ENCODE measurements at regions not wholly inside any gene's neighbourhood (a gene's known extent, or its start where the extent isn't known, plus 50 kb on each side); places are given as distances from the start of the nearest gene placed in this dataset.

- H3K27me3 ChIP-seq, result no peaks in the 10 kb centered on the region
- DNase-seq, result no peak
- no peaks in the 10 kb centered on the region for H3K36me3 ChIP-seq
- intact Hi-C loops (cut with DNase I; ENCODE audit: low total_unique reads), result no loop called here
- no peak overlapping the region for H3K4me3 ChIP-seq
- no peaks in the 10 kb centered on the region for H3K4me1 ChIP-seq
- H3K9me3 ChIP-seq, result no peaks in the 10 kb centered on the region
- no peak overlapping the region for H3K27ac ChIP-seq
- TF ChIP-seq CTCF (IDR thresholded peaks at IDR 0.05), result no peak
These were observed 120.6 kb upstream of the MID1 start for GRCh38 chrX:10741003-10741402.

- TF ChIP-seq CTCF (IDR thresholded peaks at IDR 0.05), result no peak
- Histone ChIP-seq H3K36me3 (no peaks in the 10 kb centered on the region), H3K9me3 (no peaks in the 10 kb centered on the region), H3K27me3 (no peaks in the 10 kb centered on the region), H3K4me3 (no peak overlapping the region), H3K4me1 (no peaks in the 10 kb centered on the region), H3K27ac (no peak overlapping the region)
- no peak for DNase-seq
- intact Hi-C loops (cut with DNase I; ENCODE audit: low total_unique reads), result no loop called here
These were observed 121.2 kb upstream of the MID1 start for GRCh38 chrX:10741550-10741949.

GRCh38 chrX:10743476-10743875, 123.1 kb upstream of the MID1 start:
- H3K4me1 ChIP-seq, result no peaks in the 10 kb centered on the region
- intact Hi-C loops (cut with DNase I; ENCODE audit: low total_unique reads), result no loop called here
- no peaks in the 10 kb centered on the region for H3K36me3 ChIP-seq
- H3K27ac ChIP-seq, result no peak overlapping the region
- no peak overlapping the region for H3K4me3 ChIP-seq
- no peaks in the 10 kb centered on the region for H3K27me3 ChIP-seq
- DNase-seq, result no peak
- no peaks in the 10 kb centered on the region for H3K9me3 ChIP-seq
- TF ChIP-seq CTCF (IDR thresholded peaks at IDR 0.05), result no peak

- no peaks in the 10 kb centered on the region for H3K4me1 ChIP-seq
- no peaks in the 10 kb centered on the region for H3K27me3 ChIP-seq
- no peak overlapping the region for H3K4me3 ChIP-seq
- intact Hi-C loops (cut with DNase I; ENCODE audit: low total_unique reads), result no loop called here
- no peak overlapping the region for H3K27ac ChIP-seq
- H3K9me3 ChIP-seq, result no peaks in the 10 kb centered on the region
- no peak for TF ChIP-seq CTCF (IDR thresholded peaks at IDR 0.05)
- no peak for DNase-seq
- no peaks in the 10 kb centered on the region for H3K36me3 ChIP-seq
These were observed 123.6 kb upstream of the MID1 start for GRCh38 chrX:10744007-10744406.

- H3K27ac ChIP-seq, result no peak overlapping the region
- H3K4me1 ChIP-seq, result no peaks in the 10 kb centered on the region
- no peak overlapping the region for H3K4me3 ChIP-seq
- intact Hi-C loops (cut with DNase I; ENCODE audit: low total_unique reads), result no loop called here
- H3K36me3 ChIP-seq, result no peaks in the 10 kb centered on the region
- H3K27me3 ChIP-seq, result no peaks in the 10 kb centered on the region
- DNase-seq, result no peak
- H3K9me3 ChIP-seq, result no peaks in the 10 kb centered on the region
- TF ChIP-seq CTCF (IDR thresholded peaks at IDR 0.05), result no peak
These were observed 127.6 kb upstream of the MID1 start for GRCh38 chrX:10747975-10748374.

GRCh38 chrX:10749113-10749512, 128.7 kb upstream of the MID1 start:
- no peaks in the 10 kb centered on the region for H3K27me3 ChIP-seq
- H3K4me1 ChIP-seq, result no peaks in the 10 kb centered on the region
- DNase-seq, result no peak
- H3K27ac ChIP-seq, result no peak overlapping the region
- intact Hi-C loops (cut with DNase I; ENCODE audit: low total_unique reads), result no loop called here
- TF ChIP-seq CTCF (IDR thresholded peaks at IDR 0.05), result no peak
- no peak overlapping the region for H3K4me3 ChIP-seq
- no peaks in the 10 kb centered on the region for H3K9me3 ChIP-seq
- H3K36me3 ChIP-seq, result no peaks in the 10 kb centered on the region

Measured in tibial artery (tissue), 4 donors.